H1 (cell line): ENCODE measurements at regions not wholly inside any gene's neighbourhood (a gene's known extent, or its start where the extent isn't known, plus 50 kb on each side); places are given as distances from the start of the nearest gene placed in this dataset.
A peak's percentile ranks its signal among the peaks of the same experiment; 100 is the strongest.

Experiments used
- CTCF ChIA-PET: fragments of 300-600 bp; sonication (Branson Sonifier 250); formaldehyde crosslinking; loops from one replicate; lab custom pipeline; 2021; ENCODE audit not compliant: partially characterized antibody; lab: Charles Lee
- POLR2A ChIA-PET: fragments of 300-600 bp; sonication (Branson Sonifier 250); formaldehyde crosslinking; loops from one replicate; lab custom pipeline; 2021; ENCODE audit warnings: inconsistent platforms; ENCODE audit not compliant: partially characterized antibody; lab: Charles Lee
- DNase-seq, 2 experiments: peaks; one replicate each; pipeline versions ENCODE4 v3.0.0 to v3.0.0-alpha.2; 2010 to 2022; ENCODE audit warnings: low spot score in 2 of 2, low read depth in 1 of 2, mixed read lengths in 1 of 2
- FAIRE-seq: peaks from 2 replicates; lab custom pipeline; 2011; peaks lifted over from hg19 to GRCh38; lab: Jason Lieb, UNC
- H2AFZ ChIP-seq: 2 replicates; pipeline ENCODE4 v1.8.1; 2012; ENCODE audit warnings: low read length, inconsistent platforms
- H2AK5ac ChIP-seq: 2 replicates; pipeline ENCODE4 v1.6.1; 2013; ENCODE audit warnings: low read depth, low read length
- H2BK120ac ChIP-seq: replicated peaks from 2 replicates; pipeline ENCODE3; 2013; ENCODE audit warnings: low read depth, low read length, inconsistent platforms
- H2BK12ac ChIP-seq: 2 replicates; pipeline ENCODE4 v1.6.1; 2013; ENCODE audit warnings: low read depth, low read length
- H2BK15ac ChIP-seq: 2 replicates; pipeline ENCODE4 v1.6.1; 2013; ENCODE audit warnings: low read length
- H2BK20ac ChIP-seq: 2 replicates; pipeline ENCODE4 v1.6.1; 2013; ENCODE audit warnings: low read length
- H2BK5ac ChIP-seq: 2 replicates; pipeline ENCODE4 v1.6.1; 2013; ENCODE audit warnings: low read depth, low read length
- H3K14ac ChIP-seq: 2 replicates; pipeline ENCODE4 v1.6.1; 2013; ENCODE audit warnings: inconsistent platforms; ENCODE audit not compliant: insufficient read length
- H3K18ac ChIP-seq: 2 replicates; pipeline ENCODE4 v1.6.1; 2013; ENCODE audit warnings: low read length; ENCODE audit errors: extremely low read depth
- H3K23ac ChIP-seq: 2 replicates; pipeline ENCODE4 v1.6.1; 2013; ENCODE audit warnings: inconsistent platforms; ENCODE audit not compliant: insufficient read length
- H3K23me2 ChIP-seq: 2 replicates; pipeline ENCODE4 v1.6.1; 2013; ENCODE audit warnings: low read depth, low read length
- H3K27ac ChIP-seq: 2 replicates; pipeline ENCODE4 v1.6.1; 2011; ENCODE audit warnings: low read depth, low read length, inconsistent platforms
- H3K27me3 ChIP-seq, 4 experiments: replicated peaks in 1 of 4; 1 replicate in 1 of 4; 2 replicates in 3 of 4; pipeline versions ENCODE4 v1.6.1 to v1.8.1; 2011 to 2013; ENCODE audit warnings: low read length in 3 of 4, mild to moderate bottlenecking in 3 of 4, inconsistent platforms in 2 of 4, mixed read lengths in 2 of 4, moderate library complexity in 1 of 4; ENCODE audit not compliant: control insufficient read depth in 3 of 4, insufficient read depth in 3 of 4; ENCODE audit errors: extremely low read depth in 1 of 4
- H3K36me3 ChIP-seq, 4 experiments: 2 replicates each; pipeline versions ENCODE4 v1.6.1 to v1.8.1; 2011 to 2013; ENCODE audit warnings: mild to moderate bottlenecking in 4 of 4, low read length in 3 of 4, moderate library complexity in 2 of 4, control low read depth in 1 of 4, inconsistent platforms in 1 of 4; ENCODE audit not compliant: insufficient read depth in 4 of 4, control insufficient read depth in 2 of 4
- H3K4ac ChIP-seq: replicated peaks from 2 replicates; pipeline ENCODE3; 2013; ENCODE audit warnings: low read length, low read depth, mixed read lengths, inconsistent platforms; ENCODE audit not compliant: insufficient read length
- H3K4me1 ChIP-seq, 4 experiments: replicated peaks in 1 of 4; 1 replicate in 1 of 4; 2 replicates in 3 of 4; pipeline versions ENCODE4 v1.6.1 to v1.8.1; 2011 to 2013; ENCODE audit warnings: low read length in 3 of 4, inconsistent platforms in 2 of 4, mixed read lengths in 1 of 4; ENCODE audit not compliant: insufficient read depth in 4 of 4, control insufficient read depth in 3 of 4
- H3K4me2 ChIP-seq, 2 experiments: 2 replicates each; pipeline versions ENCODE4 v1.6.1 to v1.8.1; 2011 to 2013; ENCODE audit warnings: low read depth in 2 of 2, low read length in 2 of 2, control low read depth in 1 of 2, inconsistent platforms in 1 of 2, mild to moderate bottlenecking in 1 of 2; ENCODE audit not compliant: insufficient read depth in 1 of 2
- H3K4me3 ChIP-seq, 4 experiments: fragments of 200-600, 300-600 bp in 1 of 4; sonication (generic), shearing (Covaris generic), sonication (Bioruptor Twin) in 1 of 4; 2 replicates each; pipeline versions ENCODE4 v1.5.1 to v1.8.1; 2011 to 2016; ENCODE audit warnings: low read length in 4 of 4, low read depth in 3 of 4, control low read depth in 2 of 4, inconsistent platforms in 2 of 4, mild to moderate bottlenecking in 2 of 4, mixed read lengths in 1 of 4, moderate library complexity in 1 of 4; ENCODE audit not compliant: insufficient read depth in 2 of 4; ENCODE audit errors: extremely low read depth in 1 of 4
- H3K56ac ChIP-seq: replicated peaks from 2 replicates; pipeline ENCODE3; 2013; ENCODE audit warnings: low read depth, mild to moderate bottlenecking, mixed read lengths, low read length, inconsistent platforms; ENCODE audit not compliant: insufficient read length
- H3K79me1 ChIP-seq: 2 replicates; pipeline ENCODE4 v1.6.1; 2013; ENCODE audit warnings: low read depth, low read length, control low read depth
- H3K79me2 ChIP-seq, 2 experiments: 2 replicates each; pipeline versions ENCODE4 v1.6.1 to v1.8.1; 2012 to 2013; ENCODE audit warnings: low read length in 2 of 2, mild to moderate bottlenecking in 2 of 2, inconsistent platforms in 1 of 2; ENCODE audit not compliant: insufficient read depth in 2 of 2, control insufficient read depth in 1 of 2
- H3K9ac ChIP-seq, 4 experiments: replicated peaks in 1 of 4; 1 replicate in 1 of 4; 2 replicates in 3 of 4; pipeline versions ENCODE4 v1.6.1 to v1.8.1; 2011 to 2013; ENCODE audit warnings: low read depth in 3 of 4, low read length in 3 of 4, control low read depth in 2 of 4, mild to moderate bottlenecking in 2 of 4, moderate library complexity in 2 of 4, inconsistent platforms in 1 of 4; ENCODE audit errors: extremely low read depth in 1 of 4
- H3K9me3 ChIP-seq, 2 experiments: 2 replicates each; pipeline versions ENCODE4 v1.6.1 to v1.8.1; 2012 to 2013; ENCODE audit warnings: mild to moderate bottlenecking in 2 of 2, moderate library complexity in 2 of 2, control low read depth in 1 of 2, inconsistent platforms in 1 of 2, low read depth in 1 of 2, low read length in 1 of 2, mixed read lengths in 1 of 2; ENCODE audit not compliant: insufficient read depth in 2 of 2
- H4K20me1 ChIP-seq, 2 experiments: replicated peaks in 1 of 2; 2 replicates each; pipeline versions ENCODE3 to v1.8.1; 2011 to 2013; ENCODE audit warnings: inconsistent platforms in 2 of 2, low read length in 2 of 2, mild to moderate bottlenecking in 1 of 2; ENCODE audit not compliant: insufficient read depth in 2 of 2, control insufficient read depth in 1 of 2
- H4K5ac ChIP-seq: 2 replicates; pipeline ENCODE4 v1.6.1; 2013; ENCODE audit warnings: low read length, low read depth, mixed read lengths, inconsistent platforms; ENCODE audit not compliant: insufficient read length
- H4K8ac ChIP-seq: 2 replicates; pipeline ENCODE4 v1.8.0; 2013; ENCODE audit warnings: mild to moderate bottlenecking, moderate library complexity, low read length, inconsistent platforms; ENCODE audit not compliant: insufficient read depth; ENCODE audit errors: extremely low read depth
- H4K91ac ChIP-seq: replicated peaks from 2 replicates; pipeline ENCODE3; 2013; ENCODE audit warnings: low read length, mixed read lengths, inconsistent platforms; ENCODE audit not compliant: insufficient read length
- BCL11A ChIP-seq, 2 experiments: IDR thresholded peaks; one replicate each; pipeline ENCODE4 v1.6.1; 2011; ENCODE audit warnings: low read depth in 2 of 2, low read length in 2 of 2, mild to moderate bottlenecking in 2 of 2
- RAD21 ChIP-seq, 2 experiments: IDR thresholded peaks in 1 of 2; conservative IDR thresholded peaks in 1 of 2; 2 replicates each; pipeline ENCODE4 v1.6.1; 2011; ENCODE audit warnings: low read depth in 2 of 2, low read length in 2 of 2, improper control_type of control experiment in 1 of 2, inconsistent platforms in 1 of 2, mild to moderate bottlenecking in 1 of 2, moderate library complexity in 1 of 2
- USF2 ChIP-seq: IDR thresholded peaks from 2 replicates; pipeline ENCODE4 v1.6.1; 2011; ENCODE audit warnings: low read length, improper control_type of control experiment
- WGBS, 2 experiments: shearing (Covaris generic) in 1 of 2; methylation state at CpG; one replicate each; pipeline versions ENCODE4 v1.1.6 to v1.1.7; 2013 to 2015; ENCODE audit warnings: low lambda C conversion rate in 2 of 2, mixed read lengths in 2 of 2, inconsistent platforms in 1 of 2, low coverage in 1 of 2, missing lambda C conversion rate in 1 of 2; ENCODE audit not compliant: insufficient replicate concordance in 2 of 2, insufficient coverage in 1 of 2, insufficient read length in 1 of 2; ENCODE audit errors: extremely low coverage in 1 of 2, missing lambda C conversion rate in 1 of 2; 5-methylcytosine and 5-hydroxymethylcytosine counted together

DNA sequence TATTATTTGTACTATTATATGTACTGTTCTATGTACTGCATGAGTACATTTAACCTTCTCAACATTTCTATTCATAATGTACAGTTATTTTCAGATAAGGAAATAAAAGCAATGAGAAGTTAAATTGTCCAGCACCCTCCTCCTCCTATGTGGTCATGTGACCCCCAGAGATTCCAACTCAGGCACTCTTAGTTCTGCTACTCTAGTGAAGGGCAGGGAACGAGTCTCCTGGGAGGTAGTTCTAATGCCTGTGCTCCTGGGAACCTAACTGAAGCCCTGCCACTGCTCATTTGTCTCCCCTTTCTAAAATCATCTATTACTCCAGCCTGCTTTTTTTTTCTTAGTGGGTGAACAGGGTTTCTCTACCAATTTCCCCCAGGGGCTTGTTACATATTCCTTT is 105.9 kb upstream of the GPRIN3 start:
- no peak overlapping the region for H2AFZ ChIP-seq
- H3K4me3 ChIP-seq: no peak overlapping the region
- H2BK20ac ChIP-seq: no peak overlapping the region
- no peak overlapping the region for H3K9ac ChIP-seq
- no peak for FAIRE-seq
- H3K27ac ChIP-seq: no peak overlapping the region
- no peaks in the 10 kb centered on the region for H3K9me3 ChIP-seq
- no peaks in the 10 kb centered on the region for H3K23me2 ChIP-seq
- H4K91ac ChIP-seq: no peak overlapping the region
- H2BK12ac ChIP-seq: no peak overlapping the region
- H3K4me1 ChIP-seq: no peaks in the 10 kb centered on the region
- H3K79me2 ChIP-seq: no peaks in the 10 kb centered on the region
- H4K20me1 ChIP-seq: no peaks in the 10 kb centered on the region
- H3K56ac ChIP-seq: no peak overlapping the region
- no peak overlapping the region for H2BK15ac ChIP-seq
- H3K27me3 ChIP-seq: no peaks in the 10 kb centered on the region
- H4K5ac ChIP-seq: no peak overlapping the region
- no peak for TF ChIP-seq BCL11A (IDR thresholded peaks at IDR 0.05; ENCODE audit: low read depth in 2 of 2, low read length in 2 of 2)
- TF ChIP-seq RAD21 (IDR thresholded peaks at IDR 0.05 in 1 of 2, conservative IDR thresholded peaks at IDR 0.05 in 1 of 2; ENCODE audit: low read depth in 2 of 2, low read length in 2 of 2): no peak
- peak; percentile 34; the same call in 1 of the 2 replicates for TF ChIP-seq USF2
- no peak overlapping the region for H3K18ac ChIP-seq
- DNase-seq: no peak
- ChIA-PET CTCF (interaction anchor here (0.6 kb wide), 1 partner anchor 455 kb away, joined by 4 read pairs; no protein-coding TSS in a partner anchor), POLR2A (no interaction called here)
- no peaks in the 10 kb centered on the region for H3K79me1 ChIP-seq
- no peak overlapping the region for H2BK120ac ChIP-seq
- no peaks in the 10 kb centered on the region for H3K36me3 ChIP-seq
- H3K14ac ChIP-seq: no peak overlapping the region
- H3K4me2 ChIP-seq: no peak overlapping the region
- H3K23ac ChIP-seq: no peak overlapping the region
- no peak overlapping the region for H2AK5ac ChIP-seq
- no peak overlapping the region for H4K8ac ChIP-seq
- H3K4ac ChIP-seq: no peak overlapping the region
- 93% methylated on average over 1 of the region's 1 CpG; no CpG with 5 or more reads in 1 of the 2 experiments for WGBS, 2 experiments
- no peak overlapping the region for H2BK5ac ChIP-seq
